Subcutaneous abdominal adipose tissue (tissue), 5 donors: ENCODE measurements at regions not wholly inside any gene's neighbourhood (a gene's known extent, or its start where the extent isn't known, plus 50 kb on each side); places are given as distances from the start of the nearest gene placed in this dataset.

ENCODE experiments used
- H3K27ac ChIP-seq: one replicate; pipeline ENCODE4 v1.7.0; 2013; ENCODE audit warnings: low read depth, mild to moderate bottlenecking, inconsistent platforms, low read length, moderate library complexity
- H3K27me3 ChIP-seq, 5 donors: one replicate each; pipeline ENCODE4 v1.7.0; 2013; ENCODE audit warnings: low read length in 5 of 5, inconsistent platforms in 1 of 5; ENCODE audit not compliant: control insufficient read depth in 5 of 5, insufficient read depth in 4 of 5
- H3K36me3 ChIP-seq, 5 donors: one replicate each; pipeline ENCODE4 v1.7.0; 2013; ENCODE audit warnings: low read length in 5 of 5; ENCODE audit not compliant: control insufficient read depth in 5 of 5, insufficient read depth in 5 of 5
- H3K4me1 ChIP-seq, 5 donors: one replicate each; pipeline ENCODE4 v1.7.0; 2013; ENCODE audit warnings: low read length in 5 of 5, mild to moderate bottlenecking in 3 of 5, moderate library complexity in 1 of 5; ENCODE audit not compliant: control insufficient read depth in 5 of 5, insufficient read depth in 5 of 5
- H3K4me3 ChIP-seq, 5 donors: one replicate each; pipeline ENCODE4 v1.7.0; 2013; ENCODE audit warnings: low read length in 5 of 5, low read depth in 1 of 5
- H3K9ac ChIP-seq, 5 donors: one replicate each; pipeline ENCODE4 v1.7.0; 2013; ENCODE audit warnings: low read length in 5 of 5, mild to moderate bottlenecking in 4 of 5, moderate library complexity in 3 of 5
- H3K9me3 ChIP-seq, 5 donors: one replicate each; pipeline ENCODE4 v1.7.0; 2013; ENCODE audit warnings: low read length in 5 of 5; ENCODE audit not compliant: control insufficient read depth in 5 of 5
- donor health status: healthy.
- donor health status: healthy.
- donor health status: healthy.
- donor health status: healthy.
- donor health status: healthy.

DNA sequence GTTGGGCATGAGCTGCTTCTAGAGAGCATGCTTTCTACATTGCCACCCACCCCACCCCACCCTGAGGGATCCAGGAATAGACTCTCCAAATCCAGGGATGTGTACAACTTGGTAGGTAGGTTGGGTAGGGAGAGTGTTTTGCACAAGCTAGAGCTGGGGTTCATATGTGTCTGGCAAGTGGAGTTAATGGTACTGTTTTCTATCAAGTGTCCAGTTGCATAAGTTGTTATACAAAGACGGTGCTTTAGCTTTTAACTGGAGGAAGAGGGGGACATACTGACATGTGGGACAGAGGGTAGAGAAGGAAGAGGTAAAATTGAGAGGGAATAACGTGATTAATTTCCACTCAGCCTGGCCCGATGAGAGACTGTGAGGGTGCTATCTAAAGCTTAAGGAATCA, 51.0 kb upstream of the TNC start:
- Histone ChIP-seq H3K4me1 (no peaks in the 10 kb centered on the region), H3K9me3 (no peaks in the 10 kb centered on the region), H3K9ac (no peak overlapping the region), H3K27ac (no peak overlapping the region), H3K27me3 (no peaks in the 10 kb centered on the region), H3K36me3 (no peaks in the 10 kb centered on the region), H3K4me3 (no peak overlapping the region)

- no peaks in the 10 kb centered on the region for H3K36me3 ChIP-seq
- H3K4me1 ChIP-seq = no peaks in the 10 kb centered on the region
- no peaks in the 10 kb centered on the region for H3K9me3 ChIP-seq
- H3K27ac ChIP-seq = no peak overlapping the region
- H3K9ac ChIP-seq = no peak overlapping the region
- no peak overlapping the region for H3K4me3 ChIP-seq
- H3K27me3 ChIP-seq = no peaks in the 10 kb centered on the region
Measured at GRCh38 chr9:115170358-115171073, 52.6 kb upstream of the TNC start.

DNA sequence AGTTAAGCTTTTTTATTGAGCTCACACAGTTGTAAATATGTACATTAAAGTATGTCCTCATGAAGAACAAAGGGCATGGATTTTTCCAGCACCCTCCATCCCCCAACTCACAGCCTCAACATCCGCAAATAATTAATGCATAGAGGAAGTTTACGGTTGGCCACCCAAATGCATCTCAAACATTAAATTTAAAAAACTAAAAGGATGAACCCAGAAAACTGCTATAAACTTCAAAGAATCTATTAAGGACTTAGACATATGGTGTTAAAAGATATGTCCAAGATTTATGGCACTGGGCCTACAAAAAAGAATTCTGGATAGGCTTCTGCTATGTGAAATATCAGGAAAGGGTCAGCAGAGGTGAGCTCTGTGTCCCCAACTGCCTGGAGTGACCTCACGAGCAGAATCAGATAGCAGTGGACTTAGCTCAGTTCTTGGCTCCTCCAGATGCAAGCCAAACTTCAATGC, 54.0 kb upstream of the TNC start:
- H3K36me3 ChIP-seq = no peaks in the 10 kb centered on the region
- no peak overlapping the region for H3K9ac ChIP-seq
- no peaks in the 10 kb centered on the region for H3K4me1 ChIP-seq
- no peak overlapping the region for H3K27ac ChIP-seq
- H3K27me3 ChIP-seq = no peaks in the 10 kb centered on the region
- no peak overlapping the region for H3K4me3 ChIP-seq
- no peaks in the 10 kb centered on the region for H3K9me3 ChIP-seq

- Histone ChIP-seq H3K4me3 (no peak overlapping the region), H3K9ac (no peak overlapping the region), H3K27me3 (no peaks in the 10 kb centered on the region), H3K27ac (no peak overlapping the region), H3K36me3 (no peaks in the 10 kb centered on the region), H3K9me3 (peaks cover 0 to 2% (median 0%) of the 10 kb centered on the region in 5 donors), H3K4me1 (no peaks in the 10 kb centered on the region)
Measured at GRCh38 chr9:115182264-115182663, 64.3 kb upstream of the TNC start.

- Histone ChIP-seq H3K4me3 (no peak overlapping the region), H3K9ac (no peak overlapping the region), H3K27ac (no peak overlapping the region), H3K36me3 (no peaks in the 10 kb centered on the region), H3K9me3 (peaks cover 0 to 2% (median 0%) of the 10 kb centered on the region in 5 donors), H3K4me1 (no peaks in the 10 kb centered on the region), H3K27me3 (no peaks in the 10 kb centered on the region)
Measured at GRCh38 chr9:115183436-115183835, 65.5 kb upstream of the TNC start.

DNA sequence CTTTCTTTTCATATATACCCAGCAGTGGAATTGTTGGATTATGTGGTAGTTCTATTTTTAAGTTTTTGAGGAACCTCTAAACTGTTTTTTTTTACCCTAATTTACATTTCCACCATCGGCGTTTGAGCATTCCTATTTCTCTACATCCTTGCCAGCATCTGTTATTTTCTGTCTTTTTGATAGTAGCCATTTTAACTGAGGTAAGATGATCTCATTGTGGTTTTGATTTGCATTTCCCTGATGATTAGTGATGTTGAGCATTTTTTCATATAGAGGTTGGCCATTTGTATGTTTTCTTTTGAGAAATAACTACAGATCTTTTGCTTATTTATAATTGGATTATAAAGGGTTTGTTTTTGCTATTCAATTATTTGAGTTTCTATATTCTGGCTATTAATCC, 71.7 kb upstream of the TNC start:
- Histone ChIP-seq H3K9ac (no peak overlapping the region), H3K36me3 (no peaks in the 10 kb centered on the region), H3K9me3 (peaks cover 0 to 6% (median 0%) of the 10 kb centered on the region in 5 donors), H3K27me3 (no peaks in the 10 kb centered on the region), H3K27ac (no peak overlapping the region), H3K4me1 (peaks cover 0 to 25% (median 11%) of the 10 kb centered on the region in 5 donors), H3K4me3 (no peak overlapping the region)

GRCh38 chr9:115191667-115192066, 73.7 kb upstream of the TNC start:
- no peaks in the 10 kb centered on the region for H3K36me3 ChIP-seq
- H3K9me3 ChIP-seq = peaks cover 0 to 4% (median 0%) of the 10 kb centered on the region in 5 donors
- H3K9ac ChIP-seq = no peak overlapping the region
- H3K4me3 ChIP-seq = no peak overlapping the region
- no peak overlapping the region for H3K27ac ChIP-seq
- no peaks in the 10 kb centered on the region for H3K27me3 ChIP-seq
- peaks cover 0 to 25% (median 11%) of the 10 kb centered on the region in 5 donors for H3K4me1 ChIP-seq

- Histone ChIP-seq H3K27me3 (no peaks in the 10 kb centered on the region), H3K4me1 (peaks cover 0 to 25% (median 11%) of the 10 kb centered on the region in 5 donors), H3K27ac (no peak overlapping the region), H3K9ac (no peak overlapping the region), H3K36me3 (no peaks in the 10 kb centered on the region), H3K9me3 (peaks cover 0 to 4% (median 0%) of the 10 kb centered on the region in 5 donors), H3K4me3 (no peak overlapping the region)
Measured at GRCh38 chr9:115192280-115192679, 74.3 kb upstream of the TNC start.

DNA sequence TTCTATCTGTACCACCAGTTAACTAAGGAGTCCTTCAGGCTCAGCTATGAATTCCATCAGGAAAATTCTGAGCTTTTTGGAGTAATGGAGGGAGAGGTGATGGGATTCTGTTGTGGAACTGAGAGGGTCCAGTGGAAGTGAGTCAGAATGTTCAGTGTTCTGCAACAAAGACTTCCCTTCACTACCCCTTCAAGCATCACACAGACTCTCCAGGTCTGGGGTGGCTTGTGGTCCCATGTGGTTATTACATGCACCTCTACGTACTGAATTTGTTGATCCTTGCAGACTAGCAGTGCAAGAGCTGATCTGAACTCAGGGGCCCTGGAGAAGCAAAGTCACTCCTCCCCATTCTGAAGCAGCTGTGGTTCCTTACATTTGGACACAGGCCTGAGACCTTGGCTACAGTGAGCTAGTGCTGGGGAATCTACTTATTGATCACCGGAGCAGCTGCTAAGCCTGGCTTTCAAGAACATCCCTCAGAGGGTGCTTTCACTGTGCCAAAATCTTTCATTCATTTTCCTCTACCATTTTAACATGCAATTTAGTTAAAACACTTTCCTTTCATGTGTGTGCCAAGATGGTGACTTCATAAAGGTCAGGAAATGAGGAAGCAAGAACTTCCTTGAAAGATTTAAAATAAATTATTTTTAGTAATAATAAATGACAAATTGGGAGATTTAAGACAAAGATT, 75.0 kb upstream of the TNC start:
- Histone ChIP-seq H3K27me3 (no peaks in the 10 kb centered on the region), H3K27ac (no peak overlapping the region), H3K4me3 (no peak overlapping the region), H3K9me3 (peaks cover 0 to 4% (median 0%) of the 10 kb centered on the region in 5 donors), H3K4me1 (peaks cover 0 to 25% (median 11%) of the 10 kb centered on the region in 5 donors), H3K9ac (no peak overlapping the region), H3K36me3 (no peaks in the 10 kb centered on the region)

DNA sequence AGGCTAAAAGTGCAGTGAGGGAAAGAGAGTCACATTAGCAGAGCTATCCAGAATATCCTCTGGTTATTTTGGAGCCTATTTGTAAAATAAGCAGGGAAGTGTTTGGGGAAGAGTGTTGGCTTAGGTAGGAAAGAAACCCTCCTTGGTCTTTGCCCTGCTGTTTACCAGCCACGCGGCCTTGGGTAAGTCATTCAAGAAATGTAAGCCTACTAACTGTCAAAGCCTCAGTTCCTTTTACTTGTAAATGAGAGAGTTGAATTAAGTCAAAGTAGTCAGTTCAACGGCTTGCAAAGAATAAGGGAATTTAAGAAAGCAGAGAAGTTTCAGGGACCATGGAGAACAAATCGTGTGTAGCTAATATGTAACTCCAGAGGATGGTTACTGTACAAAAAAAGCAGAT, 75.8 kb upstream of the TNC start:
- Histone ChIP-seq H3K4me3 (no peak overlapping the region), H3K27ac (no peak overlapping the region), H3K27me3 (no peaks in the 10 kb centered on the region), H3K9ac (no peak overlapping the region), H3K9me3 (peaks cover 0 to 4% (median 0%) of the 10 kb centered on the region in 5 donors), H3K4me1 (peaks cover 0 to 25% (median 11%) of the 10 kb centered on the region in 5 donors), H3K36me3 (no peaks in the 10 kb centered on the region)
